ENCODE measurements at regions not wholly inside any gene's neighbourhood (a gene's known extent, or its start where the extent isn't known, plus 50 kb on each side); places are given as distances from the start of the nearest gene placed in this dataset.

- CTCF ChIA-PET, result interaction anchor here (0.6 to 4.0 kb wide), 28 partner anchors 9 to 573 kb away, joined by 3 to 31 read pairs (median 4); partner anchors contain the start of gene CFAP58
- peak overlapping the region; percentile 2; the same call in 1 of the 2 replicates for H3K4me3 ChIP-seq (ENCODE audit: low read depth, low read length)
- peak; percentile 90 for TF ChIP-seq CTCF (IDR thresholded peaks at IDR 0.05; ENCODE audit: low read depth, low read length)
- H3K27me3 ChIP-seq (ENCODE audit: control insufficient read depth, insufficient read depth, low read length), result no peaks in the 10 kb centered on the region
- POLR2A ChIA-PET, result no interaction called here
- peak; percentile 38 for DNase-seq (ENCODE audit: low read depth, low spot score)
- no peak overlapping the region for H3K27ac ChIP-seq (ENCODE audit: low read depth, low read length)
- H3K9me3 ChIP-seq (ENCODE audit: control insufficient read depth, insufficient read depth, low read length), result no peaks in the 10 kb centered on the region
Measured at GRCh38 chr10:104580774-104581675, 60.1 kb upstream of the SORCS3 start.

GRCh38 chr10:104581884-104582601 lies 59.0 kb upstream of the SORCS3 start:
- CTCF ChIA-PET, result interaction anchor here (0.9 to 4.0 kb wide), 4 partner anchors 30 to 290 kb away, joined by 3 to 22 read pairs (median 7); no protein-coding TSS in a partner anchor
- H3K27ac ChIP-seq (ENCODE audit: low read depth, low read length), result peak overlapping the region; percentile 31

GRCh38 chr10:104582602-104582951 lies 58.5 kb upstream of the SORCS3 start:
- no peak overlapping the region for H3K4me3 ChIP-seq (ENCODE audit: low read depth, low read length)
- POLR2A ChIA-PET, result no interaction called here
- no peak for TF ChIP-seq CTCF (IDR thresholded peaks at IDR 0.05; ENCODE audit: low read depth, low read length)
- DNase-seq (ENCODE audit: low read depth, low spot score), result no peak
- no peaks in the 10 kb centered on the region for H3K9me3 ChIP-seq (ENCODE audit: control insufficient read depth, insufficient read depth, low read length)
- CTCF ChIA-PET, result interaction anchor here (1.4 to 4.0 kb wide), 3 partner anchors 29 to 291 kb away, joined by 3 to 22 read pairs (median 5); no protein-coding TSS in a partner anchor
- peak overlapping the region; percentile 31 for H3K27ac ChIP-seq (ENCODE audit: low read depth, low read length)
- H3K27me3 ChIP-seq (ENCODE audit: control insufficient read depth, insufficient read depth, low read length), result no peaks in the 10 kb centered on the region

More at GRCh38 chr10:104581884-104582601, 59.0 kb upstream of the SORCS3 start:
- peak; percentile 63 for DNase-seq (ENCODE audit: low read depth, low spot score)
- Histone ChIP-seq H3K4me3 (ENCODE audit: low read depth, low read length) (no peak overlapping the region), H3K9me3 (ENCODE audit: control insufficient read depth, insufficient read depth, low read length) (no peaks in the 10 kb centered on the region), H3K27me3 (ENCODE audit: control insufficient read depth, insufficient read depth, low read length) (no peaks in the 10 kb centered on the region)
- POLR2A ChIA-PET, result no interaction called here
- TF ChIP-seq CTCF (IDR thresholded peaks at IDR 0.05; ENCODE audit: low read depth, low read length), result no peak

GRCh38 chr10:104582966-104583365 lies 58.1 kb upstream of the SORCS3 start:
- Histone ChIP-seq H3K9me3 (ENCODE audit: control insufficient read depth, insufficient read depth, low read length) (no peaks in the 10 kb centered on the region), H3K4me3 (ENCODE audit: low read depth, low read length) (no peak overlapping the region), H3K27me3 (ENCODE audit: control insufficient read depth, insufficient read depth, low read length) (no peaks in the 10 kb centered on the region), H3K27ac (ENCODE audit: low read depth, low read length) (no peak overlapping the region)
- CTCF ChIA-PET, result interaction anchor here (1.1 to 1.6 kb wide), 2 partner anchors 32 to 291 kb away, joined by 3 read pairs; no protein-coding TSS in a partner anchor
- DNase-seq (ENCODE audit: low read depth, low spot score), result no peak
- no peak for TF ChIP-seq CTCF (IDR thresholded peaks at IDR 0.05; ENCODE audit: low read depth, low read length)
- POLR2A ChIA-PET, result no interaction called here

Data from AG04450 (cell line).